Neural crest cell (in vitro differentiated cells): ENCODE measurements at regions not wholly inside any gene's neighbourhood (a gene's known extent, or its start where the extent isn't known, plus 50 kb on each side); places are given as distances from the start of the nearest gene placed in this dataset.

Experiments
- DNase-seq: peaks from one replicate; pipeline ENCODE4 v3.0.0; 2021; ENCODE audit warnings: low read depth, mixed read lengths, low spot score
- H3K27ac Mint-ChIP-seq: one replicate; pipeline ENCODE4 v1.8.0; 2021; ENCODE audit warnings: mild to moderate bottlenecking, mixed read lengths; ENCODE audit not compliant: unreplicated experiment
- H3K27me3 Mint-ChIP-seq: 2 replicates; pipeline ENCODE4 v1.8.0; 2021; ENCODE audit warnings: low read depth, mild to moderate bottlenecking, mixed read lengths
- H3K36me3 Mint-ChIP-seq: 2 replicates; pipeline ENCODE4 v1.8.0; 2021; ENCODE audit warnings: low read depth, mild to moderate bottlenecking, mixed read lengths
- H3K4me1 Mint-ChIP-seq: 2 replicates; pipeline ENCODE4 v1.8.0; 2021; ENCODE audit warnings: mixed read lengths
- H3K4me3 Mint-ChIP-seq: one replicate; pipeline ENCODE4 v1.8.0; 2021; ENCODE audit warnings: mild to moderate bottlenecking, mixed read lengths
- H3K9me3 Mint-ChIP-seq: 2 replicates; pipeline ENCODE4 v1.8.0; 2021; ENCODE audit warnings: mixed read lengths
- CTCF ChIP-seq: fragments of 200-600 bp; sonication (generic); conservative IDR thresholded peaks from 2 replicates; pipeline ENCODE4 v1.5.0; 2021; ENCODE audit warnings: antibody characterized with exemption, mild to moderate bottlenecking

- Mint-ChIP-seq H3K4me3 (no peak overlapping the region), H3K9me3 (no peaks in the 10 kb centered on the region), H3K4me1 (no peaks in the 10 kb centered on the region), H3K27ac (no peak overlapping the region), H3K36me3 (no peaks in the 10 kb centered on the region), H3K27me3 (no peaks in the 10 kb centered on the region)
- TF ChIP-seq CTCF, result no peak
- no peak for DNase-seq
These were observed 2112.9 kb downstream of the NCAM2 start for GRCh38 chr21:23111070-23111600.

GRCh38 chr21:23119491-23119890 is 2121.3 kb downstream of the NCAM2 start:
- Mint-ChIP-seq H3K9me3 (no peaks in the 10 kb centered on the region), H3K4me1 (no peaks in the 10 kb centered on the region), H3K4me3 (no peak overlapping the region), H3K27ac (no peak overlapping the region), H3K27me3 (no peaks in the 10 kb centered on the region), H3K36me3 (no peaks in the 10 kb centered on the region)
- no peak for DNase-seq
- no peak for TF ChIP-seq CTCF

- H3K36me3 Mint-ChIP-seq, result no peaks in the 10 kb centered on the region
- no peak for TF ChIP-seq CTCF
- H3K9me3 Mint-ChIP-seq, result no peaks in the 10 kb centered on the region
- H3K4me1 Mint-ChIP-seq, result no peaks in the 10 kb centered on the region
- no peaks in the 10 kb centered on the region for H3K27me3 Mint-ChIP-seq
- no peak for DNase-seq
- no peak overlapping the region for H3K4me3 Mint-ChIP-seq
- no peak overlapping the region for H3K27ac Mint-ChIP-seq
These were observed 2129.8 kb downstream of the NCAM2 start for GRCh38 chr21:23127973-23128372.

- Mint-ChIP-seq H3K36me3 (no peaks in the 10 kb centered on the region), H3K27me3 (no peaks in the 10 kb centered on the region), H3K9me3 (peaks cover 4% of the 10 kb centered on the region), H3K27ac (no peak overlapping the region), H3K4me1 (no peaks in the 10 kb centered on the region), H3K4me3 (no peak overlapping the region)
- TF ChIP-seq CTCF, result no peak
- no peak for DNase-seq
These were observed 2132.1 kb downstream of the NCAM2 start for GRCh38 chr21:23130308-23130707.

GRCh38 chr21:23131177-23131576 is 2133.0 kb downstream of the NCAM2 start:
- Mint-ChIP-seq H3K4me1 (no peaks in the 10 kb centered on the region), H3K36me3 (no peaks in the 10 kb centered on the region), H3K27me3 (no peaks in the 10 kb centered on the region), H3K27ac (no peak overlapping the region), H3K9me3 (peaks cover 4% of the 10 kb centered on the region), H3K4me3 (no peak overlapping the region)
- TF ChIP-seq CTCF, result peak; percentile 35
- DNase-seq, result no peak

GRCh38 chr21:23138797-23139196 is 2140.6 kb downstream of the NCAM2 start:
- Mint-ChIP-seq H3K36me3 (no peaks in the 10 kb centered on the region), H3K27me3 (no peaks in the 10 kb centered on the region), H3K27ac (no peak overlapping the region), H3K9me3 (peaks cover 10% of the 10 kb centered on the region), H3K4me3 (no peak overlapping the region), H3K4me1 (no peaks in the 10 kb centered on the region)
- no peak for DNase-seq
- TF ChIP-seq CTCF, result no peak
